Brain microvascular endothelial cell (primary cell): ENCODE measurements at regions not wholly inside any gene's neighbourhood (a gene's known extent, or its start where the extent isn't known, plus 50 kb on each side); places are given as distances from the start of the nearest gene placed in this dataset.
"Not testable (repeated sequence)": the region's sequence is repeated elsewhere in the genome, so short reads cannot be mapped to it uniquely, and the experiment has no call there.

Experiments used
- DNase-seq: peaks from one replicate; pipeline ENCODE4 v3.0.0-alpha.2; 2020
- H3K27ac ChIP-seq: fragments of 250-450 bp; sonication (Bioruptor Pico); 2 replicates; pipeline ENCODE4 v1.5.1; 2020; ENCODE audit warnings: mild to moderate bottlenecking, moderate library complexity
- H3K27me3 ChIP-seq: fragments of 250-450 bp; sonication (Bioruptor Pico); replicated peaks from 2 replicates; pipeline ENCODE4 v1.5.1; 2020; ENCODE audit warnings: mild to moderate bottlenecking
- H3K36me3 ChIP-seq: fragments of 250-450 bp; sonication (Bioruptor Pico); replicated peaks from 2 replicates; pipeline ENCODE4 v1.5.1; 2020; ENCODE audit warnings: mild to moderate bottlenecking
- H3K4me3 ChIP-seq: 2 replicates; pipeline ENCODE4 v1.5.1; 2011; ENCODE audit warnings: low read depth, mild to moderate bottlenecking, control low read depth, low read length, moderate library complexity
- CTCF ChIP-seq: IDR thresholded peaks from 2 replicates; pipeline ENCODE4 v1.5.1; 2011; ENCODE audit warnings: low read depth, mild to moderate bottlenecking, moderate library complexity, low read length, control low read depth, inconsistent platforms; ENCODE audit errors: missing control alignments
- in situ Hi-C: cut with HindIII; loops from 2 replicates; pipeline ENCODE4 v1.10.0; 2017; ENCODE audit warnings: low sequenced_read_pairs, low pct_ligation_motif_present

- H3K4me3 ChIP-seq, H3K36me3 ChIP-seq, H3K27me3 ChIP-seq, H3K27ac ChIP-seq, DNase-seq, in situ Hi-C loops: not testable (repeated sequence)
These were observed 53.3 kb upstream of the ARL4D start for GRCh38 chr17:43345515-43345914.

GRCh38 chr17:43344685-43345084 is 54.1 kb upstream of the ARL4D start:
- Histone ChIP-seq H3K27me3 (no peaks in the 10 kb centered on the region), H3K27ac (no peak overlapping the region), H3K36me3 (no peaks in the 10 kb centered on the region), H3K4me3 (no peak overlapping the region)
- no peak for DNase-seq
- no peak for TF ChIP-seq CTCF
- in situ Hi-C loops, result no loop called here

- no peak for DNase-seq
- no peak for TF ChIP-seq CTCF
- no peaks in the 10 kb centered on the region for H3K27me3 ChIP-seq
- H3K27ac ChIP-seq, result no peak overlapping the region
- H3K36me3 ChIP-seq, result no peaks in the 10 kb centered on the region
- no peak overlapping the region for H3K4me3 ChIP-seq
- in situ Hi-C loops, result no loop called here
These were observed 56.3 kb upstream of the ARL4D start for GRCh38 chr17:43342589-43342890.

- TF ChIP-seq CTCF, result no peak
- no peaks in the 10 kb centered on the region for H3K27me3 ChIP-seq
- no peaks in the 10 kb centered on the region for H3K36me3 ChIP-seq
- DNase-seq, result peak; percentile 20
- in situ Hi-C loops, result no loop called here
- no peak overlapping the region for H3K27ac ChIP-seq
- H3K4me3 ChIP-seq, result no peak overlapping the region
These were observed 56.8 kb upstream of the ARL4D start for GRCh38 chr17:43341715-43342588.

GRCh38 chr17:43338886-43339516 is 59.8 kb upstream of the ARL4D start:
- Histone ChIP-seq H3K27ac (no peak overlapping the region), H3K36me3 (no peaks in the 10 kb centered on the region), H3K4me3 (no peak overlapping the region), H3K27me3 (no peaks in the 10 kb centered on the region)
- peak; percentile 81 for TF ChIP-seq CTCF
- DNase-seq, result peak; percentile 56
- in situ Hi-C loops, result no loop called here

- Histone ChIP-seq H3K36me3 (no peaks in the 10 kb centered on the region), H3K27ac (no peak overlapping the region), H3K27me3 (no peaks in the 10 kb centered on the region), H3K4me3 (no peak overlapping the region)
- no peak for TF ChIP-seq CTCF
- in situ Hi-C loops, result no loop called here
- no peak for DNase-seq
These were observed 60.9 kb upstream of the ARL4D start for GRCh38 chr17:43337684-43338428.
